Dedifferentiated amniotic fluid mesenchymal stem cell (primary cell): ENCODE measurements at regions not wholly inside any gene's neighbourhood (a gene's known extent, or its start where the extent isn't known, plus 50 kb on each side); places are given as distances from the start of the nearest gene placed in this dataset.
"Not testable (repeated sequence)": the region's sequence is repeated elsewhere in the genome, so short reads cannot be mapped to it uniquely, and the experiment has no call there.

Experiments used
- DNase-seq: peaks from one replicate; pipeline ENCODE4 v3.0.0-alpha.2; 2016; ENCODE audit errors: extremely low spot score

DNA sequence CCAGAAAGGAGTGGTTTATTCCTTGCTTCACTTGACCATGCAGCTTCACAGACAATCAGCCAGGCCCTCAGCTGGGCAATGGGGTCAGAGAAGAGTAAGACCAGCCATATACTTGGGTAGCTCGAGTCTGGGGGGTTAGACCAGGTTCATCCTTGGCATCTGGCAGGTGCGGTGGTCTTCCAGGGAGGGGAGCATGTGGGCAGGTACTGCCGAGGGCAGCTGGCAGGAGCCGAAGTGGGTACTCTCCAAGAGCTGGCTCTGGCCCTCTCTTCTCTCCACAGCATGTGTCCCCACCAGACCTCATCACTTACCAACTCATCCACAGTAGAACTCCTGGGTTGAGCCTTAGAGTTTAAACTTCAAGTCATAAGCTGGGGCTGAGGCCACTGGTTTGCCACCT lies 156.8 kb downstream of the FOXD2 start:
- no peak for DNase-seq

DNA sequence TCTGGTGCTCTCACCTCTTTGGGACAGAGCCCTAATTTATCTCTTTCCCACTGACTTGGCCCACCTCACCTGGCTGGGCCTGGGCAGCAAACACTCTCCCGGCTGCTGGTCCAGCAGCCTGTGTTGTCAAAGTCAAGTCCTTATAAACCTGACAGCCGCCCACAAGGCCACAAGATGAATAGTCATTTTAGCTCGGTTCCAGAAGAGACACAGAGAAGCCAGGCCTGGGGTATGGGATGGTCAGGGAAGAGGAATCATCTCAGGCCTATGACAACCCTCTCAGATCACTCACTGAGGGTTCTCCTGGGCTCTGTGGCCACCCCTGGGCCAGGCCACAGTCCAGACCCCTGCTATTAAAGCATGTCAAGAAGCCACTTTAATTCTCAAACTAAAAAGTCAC lies 158.5 kb downstream of the FOXD2 start:
- DNase-seq: no peak

DNA sequence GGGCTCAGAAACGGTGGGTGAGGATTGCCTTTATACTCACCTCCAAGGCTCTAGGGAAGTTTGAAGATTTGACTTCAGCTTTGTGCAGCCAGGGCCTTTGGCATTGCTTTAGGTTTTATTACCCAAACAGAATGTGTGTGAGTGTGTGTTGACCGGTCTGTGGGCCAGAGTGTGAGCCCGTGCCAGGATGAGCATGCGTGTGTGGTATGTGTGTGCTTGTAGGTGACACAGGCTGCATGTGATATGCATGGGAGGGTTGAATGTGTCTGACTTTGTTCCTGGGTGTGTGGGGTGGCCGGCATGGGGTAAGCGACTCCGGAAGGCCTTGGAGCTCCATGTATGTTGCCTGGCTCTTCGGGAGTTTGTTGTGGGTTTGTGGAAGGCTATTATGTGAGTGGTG lies 160.5 kb downstream of the FOXD2 start:
- DNase-seq: no peak

- DNase-seq: no peak
These were observed 161.9 kb downstream of the FOXD2 start for GRCh38 chr1:47599777-47600176.

DNA sequence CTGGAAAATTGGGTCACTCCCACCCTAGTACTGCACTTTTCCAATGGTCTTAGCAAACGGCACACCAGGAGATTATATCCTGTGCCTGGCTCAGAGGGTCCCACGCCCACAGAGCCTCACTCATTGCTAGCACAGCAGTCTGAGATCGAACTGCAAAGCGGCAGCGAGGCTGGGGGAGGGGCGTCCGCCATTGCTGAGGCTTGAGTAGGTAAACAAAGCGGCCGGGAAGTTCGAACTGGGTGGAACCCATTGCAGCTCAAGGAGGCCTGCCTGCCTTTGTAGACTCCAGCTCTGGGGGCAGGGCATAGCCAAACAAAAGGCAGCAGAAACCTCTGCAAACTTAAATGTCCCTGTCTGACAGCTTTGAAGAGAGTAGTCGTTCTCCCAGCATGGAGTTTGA lies 164.6 kb downstream of the FOXD2 start:
- not testable (repeated sequence) for DNase-seq

DNA sequence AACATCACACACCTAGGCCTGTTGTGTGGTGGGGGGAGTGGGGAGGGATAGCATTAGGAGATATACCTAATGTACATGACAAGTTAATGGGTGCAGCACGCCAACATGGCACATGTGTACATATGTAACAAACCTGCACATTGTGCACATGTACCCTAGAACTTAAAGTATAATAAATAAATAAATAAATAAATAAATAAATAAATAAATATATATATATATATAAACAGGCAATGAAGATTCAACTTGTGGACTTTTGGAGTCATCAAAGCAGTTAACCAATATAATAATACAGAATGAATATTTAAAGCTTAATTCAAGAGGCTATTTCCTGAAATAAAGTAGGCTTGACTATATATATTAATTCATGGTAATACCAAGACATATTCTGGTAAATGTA lies 167.0 kb downstream of the FOXD2 start:
- not testable (repeated sequence) for DNase-seq

GRCh38 chr1:47608296-47608875 lies 170.5 kb downstream of the FOXD2 start:
- DNase-seq: no peak

DNA sequence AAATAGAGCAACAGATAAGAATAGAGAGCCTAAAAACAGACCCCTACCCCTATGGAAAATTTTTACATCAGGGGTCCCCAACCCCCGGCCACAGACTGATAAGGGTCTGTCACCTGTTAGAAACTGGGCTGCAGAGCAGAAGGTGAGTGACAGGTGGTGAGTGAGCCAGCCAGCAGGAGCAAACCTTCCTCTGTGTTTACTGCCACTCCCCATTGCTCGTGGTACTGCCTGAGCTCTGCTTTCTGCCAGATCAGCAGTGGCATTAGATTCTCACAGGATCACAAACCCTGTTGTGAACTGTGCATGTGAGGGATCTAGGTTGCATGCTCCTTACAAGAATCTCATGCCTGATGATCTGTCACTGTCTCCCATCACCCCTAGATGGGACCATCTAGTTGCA lies 174.1 kb downstream of the FOXD2 start:
- no peak for DNase-seq

DNA sequence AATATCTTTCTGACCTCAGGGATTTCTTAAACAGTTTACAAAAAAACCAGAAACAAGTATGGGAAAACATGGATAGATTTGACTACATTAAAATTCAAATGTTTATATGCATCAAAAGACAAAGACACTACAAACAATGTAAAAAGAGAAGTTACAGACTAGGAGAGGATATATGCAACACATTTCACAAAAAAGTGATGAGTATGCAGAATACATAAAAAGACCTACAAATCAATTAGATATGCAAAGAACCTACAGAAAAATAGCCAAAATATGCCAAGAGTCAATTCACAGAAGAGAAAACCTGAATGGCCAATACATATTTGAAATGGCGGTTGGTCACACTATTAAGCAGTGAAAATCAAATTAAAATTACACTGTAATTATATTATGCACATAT lies 175.0 kb downstream of the FOXD2 start:
- no peak for DNase-seq

GRCh38 chr1:47616036-47616435 lies 178.2 kb downstream of the FOXD2 start:
- DNase-seq: no peak

DNA sequence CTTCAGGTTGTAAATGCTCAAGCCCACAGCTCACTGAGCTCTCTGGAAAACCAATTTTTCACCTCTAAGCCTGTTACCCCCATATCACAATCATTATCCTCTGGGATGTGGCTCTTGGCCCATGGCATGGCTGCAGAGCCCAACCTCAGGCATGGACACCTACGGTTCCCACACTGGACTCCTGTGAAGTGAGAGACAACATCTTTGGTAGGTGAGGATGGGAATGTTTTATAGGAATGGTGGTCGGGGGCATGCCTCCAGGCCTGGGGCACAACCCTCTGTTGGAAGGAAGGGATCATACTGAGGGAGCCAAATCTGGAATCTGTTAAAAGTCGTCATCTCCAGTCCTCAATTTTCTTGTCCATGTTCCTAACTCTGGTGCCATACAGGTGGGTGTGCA lies 179.1 kb downstream of the FOXD2 start:
- DNase-seq: no peak

GRCh38 chr1:47617381-47618221 lies 179.8 kb downstream of the FOXD2 start:
- no peak for DNase-seq

GRCh38 chr1:47618222-47618720 lies 180.4 kb downstream of the FOXD2 start:
- DNase-seq: no peak

GRCh38 chr1:47618830-47619229 lies 181.0 kb downstream of the FOXD2 start:
- DNase-seq: no peak

- no peak for DNase-seq
These were observed 183.6 kb downstream of the FOXD2 start for GRCh38 chr1:47621483-47621882.

DNA sequence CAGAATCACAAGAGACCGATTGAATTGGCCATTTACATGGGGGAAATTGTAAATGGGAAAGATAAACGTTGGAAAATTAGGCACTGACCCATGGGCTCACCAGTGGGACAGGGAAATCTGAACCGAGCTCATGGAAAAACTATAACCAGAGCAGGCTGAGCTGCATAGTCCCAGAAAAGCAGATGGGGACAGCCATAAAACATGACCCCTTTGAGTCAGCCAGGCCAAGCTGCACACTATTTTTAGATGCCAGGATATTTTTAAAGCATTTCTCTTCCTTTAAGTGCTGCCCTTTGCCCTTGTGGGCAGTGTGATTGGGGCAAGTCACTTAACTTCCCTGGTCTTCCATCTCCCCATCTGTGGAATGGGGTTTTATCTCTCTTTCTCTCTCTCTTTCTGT lies 184.1 kb downstream of the FOXD2 start:
- no peak for DNase-seq

- no peak for DNase-seq
These were observed 185.1 kb downstream of the FOXD2 start for GRCh38 chr1:47622776-47623556.

DNA sequence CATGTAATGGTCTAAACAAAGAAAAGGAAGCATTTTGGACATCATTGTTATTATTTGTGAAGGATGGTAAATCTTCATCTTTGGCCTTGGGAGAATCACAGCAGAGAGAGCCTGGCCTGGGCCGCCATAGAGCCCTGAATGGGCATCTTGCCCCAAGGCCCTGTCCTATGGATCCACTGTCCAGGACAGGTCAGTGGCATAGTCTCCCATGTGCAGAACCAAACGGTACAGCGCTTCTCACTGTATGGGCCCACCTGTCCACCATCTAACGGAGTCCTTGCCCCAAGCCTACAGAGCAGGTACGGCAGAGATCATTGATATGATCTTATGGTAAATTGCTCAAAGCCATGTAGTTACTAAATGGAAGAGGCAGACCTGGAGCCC lies 185.7 kb downstream of the FOXD2 start:
- no peak for DNase-seq

DNA sequence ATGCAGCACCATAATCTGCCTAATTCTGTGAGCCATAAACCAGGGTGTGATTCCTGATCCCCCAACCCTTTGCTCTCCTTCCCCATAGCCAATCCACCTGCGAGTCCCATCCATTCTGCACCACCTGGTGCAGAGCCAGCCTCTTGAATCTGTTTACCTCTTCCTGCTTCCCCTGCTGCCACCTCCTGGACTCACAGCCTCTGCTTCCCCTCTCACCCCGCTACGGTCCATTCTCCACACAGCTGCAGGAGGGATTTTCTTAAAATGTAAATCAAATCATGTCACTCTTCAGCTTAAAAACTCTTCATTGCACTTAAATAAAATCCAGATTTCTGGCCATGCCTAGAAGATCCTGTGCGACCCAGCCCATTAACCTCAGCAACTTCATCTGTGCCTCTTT lies 186.7 kb downstream of the FOXD2 start:
- no peak for DNase-seq

GRCh38 chr1:47627016-47627415 lies 189.2 kb downstream of the FOXD2 start:
- no peak for DNase-seq

DNA sequence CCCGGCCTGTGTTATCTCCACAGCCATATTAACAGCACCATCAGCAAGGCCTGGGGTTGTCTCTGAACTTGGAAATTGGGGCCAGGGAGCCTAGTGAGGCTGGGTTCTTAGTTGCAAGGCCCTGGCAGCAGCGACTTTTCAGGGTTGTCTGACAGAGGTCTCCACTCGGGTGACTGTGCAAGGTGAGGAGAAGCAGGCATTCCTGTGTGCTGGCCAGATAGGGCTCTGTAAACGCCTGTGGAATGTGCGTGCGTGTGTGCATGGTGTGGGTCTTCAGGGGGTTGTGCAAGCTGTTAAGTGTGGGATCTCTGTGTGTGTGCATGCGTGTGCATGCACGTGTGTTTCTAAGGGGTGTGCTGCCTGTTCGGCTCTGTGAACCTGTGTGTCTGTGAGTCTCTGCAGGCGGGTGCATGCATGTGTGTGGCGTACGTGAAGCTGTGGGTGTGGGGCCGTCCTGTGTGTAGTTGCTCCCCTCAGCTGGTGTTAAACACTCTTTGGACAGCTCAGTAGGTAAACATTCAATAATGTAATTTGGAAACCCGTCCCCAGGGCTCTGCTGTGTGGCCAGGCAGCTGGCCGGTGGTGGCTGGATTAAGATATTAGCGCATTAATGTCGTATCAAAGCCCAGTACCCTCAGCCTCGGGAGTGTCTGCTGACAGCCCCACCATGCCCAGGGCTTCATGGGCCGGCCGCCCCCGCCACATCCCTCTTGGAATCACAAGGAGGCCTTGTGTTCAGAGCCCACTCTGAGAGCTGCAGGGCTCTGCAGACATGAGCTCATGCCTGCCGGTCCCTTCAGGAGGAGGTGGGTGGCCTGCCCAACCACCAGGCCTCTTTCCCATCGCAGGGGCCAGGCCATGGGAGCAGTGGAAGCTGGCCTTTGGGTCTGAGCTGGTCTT lies 189.9 kb downstream of the FOXD2 start:
- DNase-seq: no peak

DNA sequence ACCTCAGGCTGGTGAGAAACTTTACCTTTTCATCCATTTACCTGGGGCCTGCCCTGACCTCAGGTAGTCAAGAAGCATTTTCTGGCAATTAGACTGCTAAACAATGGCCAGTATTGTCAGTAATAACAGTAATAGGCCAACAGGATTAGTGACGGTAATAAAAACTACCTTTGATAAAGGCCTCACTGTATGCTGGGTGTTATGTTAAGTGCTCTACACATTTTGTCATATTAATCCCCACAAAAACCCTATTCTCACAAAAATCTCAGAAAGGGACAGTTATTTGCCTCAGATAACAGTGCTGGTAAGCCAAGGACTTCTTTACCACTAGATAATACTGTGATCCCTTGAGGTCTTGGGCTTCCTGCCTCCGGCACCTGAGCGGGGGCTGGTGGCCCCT lies 191.4 kb downstream of the FOXD2 start:
- no peak for DNase-seq
